Large intestine (tissue), 3 donors: ENCODE measurements at regions not wholly inside any gene's neighbourhood (a gene's known extent, or its start where the extent isn't known, plus 50 kb on each side); places are given as distances from the start of the nearest gene placed in this dataset.
A peak's percentile ranks its signal among the peaks of the same experiment; 100 is the strongest.
"Not testable (repeated sequence)": the region's sequence is repeated elsewhere in the genome, so short reads cannot be mapped to it uniquely, and the experiment has no call there.

Experiments
- DNase-seq, 2 donors: peaks; one replicate each; pipeline versions ENCODE4 v3.0.0 to v3.0.0-alpha.2; 2013
- H3K27ac ChIP-seq: one replicate; pipeline ENCODE4 v1.5.1; 2013; ENCODE audit warnings: low read length
- H3K27me3 ChIP-seq: 2 replicates; pipeline ENCODE4 v1.6.1; 2013; ENCODE audit warnings: low read length; ENCODE audit not compliant: control insufficient read depth, insufficient read depth
- H3K36me3 ChIP-seq: 2 replicates; pipeline ENCODE4 v1.6.1; 2013; ENCODE audit warnings: low read length; ENCODE audit not compliant: control insufficient read depth, insufficient read depth
- H3K4me1 ChIP-seq: one replicate; pipeline ENCODE4 v1.6.1; 2013; ENCODE audit warnings: low read length; ENCODE audit not compliant: control insufficient read depth, insufficient read depth
- H3K4me3 ChIP-seq: one replicate; pipeline ENCODE4 v1.5.1; 2013; ENCODE audit warnings: low read length
- H3K9me3 ChIP-seq: one replicate; pipeline ENCODE4 v1.6.1; 2013; ENCODE audit warnings: mild to moderate bottlenecking, low read depth, low read length, moderate library complexity; ENCODE audit not compliant: control insufficient read depth
- WGBS: methylation state at CpG from one replicate; pipeline ENCODE4 v1.1.5; 2013; ENCODE audit warnings: low lambda C conversion rate; ENCODE audit not compliant: insufficient coverage; 5-methylcytosine and 5-hydroxymethylcytosine counted together

- no peaks in the 10 kb centered on the region for H3K4me1 ChIP-seq
- no peaks in the 10 kb centered on the region for H3K9me3 ChIP-seq
- H3K27me3 ChIP-seq, result peaks cover 16% of the 10 kb centered on the region
- no CpG with 5 or more reads among the region's 1 CpG for WGBS
- H3K4me3 ChIP-seq, result no peak overlapping the region
- DNase-seq, result no peak
- H3K36me3 ChIP-seq, result no peaks in the 10 kb centered on the region
- no peak overlapping the region for H3K27ac ChIP-seq
Measured at GRCh38 chr1:184193451-184193850, 141.9 kb downstream of the TSEN15 start.

- Histone ChIP-seq H3K4me3 (no peak overlapping the region), H3K36me3 (no peaks in the 10 kb centered on the region), H3K4me1 (no peaks in the 10 kb centered on the region), H3K27me3 (peaks cover 16% of the 10 kb centered on the region), H3K27ac (no peak overlapping the region), H3K9me3 (no peaks in the 10 kb centered on the region)
- WGBS, result 83% methylated on average over 1 of the region's 2 CpGs
- DNase-seq, result no peak
Measured at GRCh38 chr1:184194236-184194635, 142.7 kb downstream of the TSEN15 start.

DNA sequence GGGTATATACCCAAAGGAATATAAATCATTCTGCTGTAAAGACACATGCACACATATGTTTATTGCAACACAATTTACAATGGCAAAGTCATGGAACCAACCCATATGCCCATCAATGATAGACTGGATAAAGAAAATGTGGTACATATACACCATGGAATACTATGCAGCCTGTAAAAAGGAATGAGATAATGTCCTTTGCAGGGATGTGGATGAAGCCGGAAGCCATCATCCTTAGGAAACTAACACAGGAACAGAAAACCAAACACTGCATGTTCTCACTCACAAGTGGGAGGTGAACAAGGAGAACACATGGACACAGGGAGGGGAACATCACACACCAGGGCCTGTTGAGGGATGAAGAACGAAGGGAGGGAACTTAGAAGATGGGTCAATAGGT is 144.2 kb downstream of the TSEN15 start:
- not testable (repeated sequence) for H3K9me3 ChIP-seq, H3K4me1 ChIP-seq, H3K36me3 ChIP-seq, H3K27me3 ChIP-seq, DNase-seq, H3K27ac ChIP-seq, H3K4me3 ChIP-seq
- no CpG with 5 or more reads among the region's 2 CpGs for WGBS

GRCh38 chr1:184197831-184198230 is 146.3 kb downstream of the TSEN15 start:
- WGBS, result 80% methylated on average over 1 of the region's 7 CpGs
- Histone ChIP-seq H3K9me3 (no peaks in the 10 kb centered on the region), H3K27me3 (peaks cover 2% of the 10 kb centered on the region), H3K36me3 (no peaks in the 10 kb centered on the region), H3K4me1 (no peaks in the 10 kb centered on the region), H3K4me3 (no peak overlapping the region), H3K27ac (no peak overlapping the region)
- no peak for DNase-seq

GRCh38 chr1:184199036-184199435 is 147.5 kb downstream of the TSEN15 start:
- no CpG with 5 or more reads among the region's 1 CpG for WGBS
- no peak overlapping the region for H3K4me3 ChIP-seq

GRCh38 chr1:184199438-184200085 is 148.0 kb downstream of the TSEN15 start:
- peaks cover 2% of the 10 kb centered on the region for H3K27me3 ChIP-seq
- H3K27ac ChIP-seq, result no peak overlapping the region
- H3K36me3 ChIP-seq, result no peaks in the 10 kb centered on the region
- no peak overlapping the region for H3K4me3 ChIP-seq
- no CpG with 5 or more reads among the region's 4 CpGs for WGBS
- H3K4me1 ChIP-seq, result no peaks in the 10 kb centered on the region
- H3K9me3 ChIP-seq, result no peaks in the 10 kb centered on the region
- DNase-seq, result no peak

More at GRCh38 chr1:184199036-184199435, 147.5 kb downstream of the TSEN15 start:
- H3K27ac ChIP-seq, result no peak overlapping the region
- no peaks in the 10 kb centered on the region for H3K9me3 ChIP-seq
- H3K27me3 ChIP-seq, result peaks cover 2% of the 10 kb centered on the region
- no peaks in the 10 kb centered on the region for H3K4me1 ChIP-seq
- H3K36me3 ChIP-seq, result no peaks in the 10 kb centered on the region
- DNase-seq, result no peak

DNA sequence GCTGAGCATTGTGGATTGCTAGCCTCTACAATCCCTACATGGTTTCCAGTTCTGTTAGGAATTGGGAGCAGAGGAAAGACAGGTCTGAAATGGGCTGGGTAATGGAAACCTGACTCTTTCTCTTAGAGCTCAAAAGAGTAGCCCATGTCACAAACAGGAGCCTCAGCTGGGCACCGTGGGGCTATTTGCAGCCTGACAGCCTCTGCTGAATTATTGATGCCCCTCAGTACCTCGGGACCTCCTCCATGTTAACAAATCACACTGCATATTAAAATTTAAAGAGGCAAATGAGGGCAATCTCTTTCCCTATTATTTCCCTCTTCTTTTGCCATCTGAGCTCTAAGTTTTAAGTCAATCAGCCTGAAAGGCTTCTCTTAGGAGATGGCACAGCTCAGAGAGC is 157.1 kb downstream of the TSEN15 start:
- no peaks in the 10 kb centered on the region for H3K4me1 ChIP-seq
- DNase-seq, result no peak
- no peaks in the 10 kb centered on the region for H3K9me3 ChIP-seq
- WGBS, result no CpG with 5 or more reads among the region's 2 CpGs
- H3K4me3 ChIP-seq, result no peak overlapping the region
- H3K27ac ChIP-seq, result no peak overlapping the region
- no peaks in the 10 kb centered on the region for H3K36me3 ChIP-seq
- H3K27me3 ChIP-seq, result no peaks in the 10 kb centered on the region

DNA sequence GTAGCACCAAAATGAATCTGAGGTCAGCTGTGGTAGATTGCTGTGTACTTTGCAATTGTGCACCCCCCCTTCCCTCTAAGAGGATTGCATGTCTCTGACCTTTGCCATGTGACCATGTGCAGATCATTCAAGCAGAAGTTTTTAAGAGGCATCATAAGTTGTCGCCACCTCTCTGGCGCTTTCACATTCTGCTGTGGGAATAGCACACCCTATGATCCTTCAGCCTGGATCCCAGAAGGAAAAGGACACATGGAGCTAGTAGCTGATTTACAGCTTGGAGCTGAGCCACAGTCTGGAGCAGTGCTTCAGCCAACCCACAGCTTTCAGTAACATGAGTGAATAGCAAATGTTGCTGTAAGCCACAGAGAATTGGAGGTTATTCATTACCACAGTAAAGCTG is 158.5 kb downstream of the TSEN15 start:
- H3K27ac ChIP-seq, result no peak overlapping the region
- no peak overlapping the region for H3K4me3 ChIP-seq
- no peaks in the 10 kb centered on the region for H3K27me3 ChIP-seq
- WGBS, result no CpG with 5 or more reads among the region's 2 CpGs
- no peaks in the 10 kb centered on the region for H3K36me3 ChIP-seq
- no peaks in the 10 kb centered on the region for H3K9me3 ChIP-seq
- DNase-seq, result peak; percentile 24 to 45
- H3K4me1 ChIP-seq, result no peaks in the 10 kb centered on the region

DNA sequence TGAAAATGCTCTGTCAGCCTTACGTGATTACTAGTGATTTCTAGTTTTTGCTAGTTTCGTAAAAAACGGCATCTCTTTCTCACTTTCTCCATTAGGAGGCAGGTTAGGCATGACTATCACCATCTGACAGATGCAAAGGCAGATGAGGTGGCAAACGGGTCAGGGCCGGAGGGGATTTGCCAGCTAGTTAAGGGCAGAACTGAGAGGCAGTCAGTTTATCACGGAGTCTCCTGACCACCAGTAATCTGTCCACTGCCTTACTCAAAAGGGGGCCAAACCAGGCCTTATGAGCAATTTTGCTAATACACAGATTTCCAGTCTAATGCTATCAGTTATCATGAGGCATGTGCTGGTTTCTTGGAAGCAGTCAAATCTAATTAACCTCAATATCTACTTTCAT is 159.3 kb downstream of the TSEN15 start:
- Histone ChIP-seq H3K4me3 (no peak overlapping the region), H3K4me1 (no peaks in the 10 kb centered on the region), H3K27ac (no peak overlapping the region), H3K9me3 (no peaks in the 10 kb centered on the region), H3K27me3 (no peaks in the 10 kb centered on the region), H3K36me3 (no peaks in the 10 kb centered on the region)
- no peak for DNase-seq
- 93% methylated on average over 2 of the region's 6 CpGs for WGBS

DNA sequence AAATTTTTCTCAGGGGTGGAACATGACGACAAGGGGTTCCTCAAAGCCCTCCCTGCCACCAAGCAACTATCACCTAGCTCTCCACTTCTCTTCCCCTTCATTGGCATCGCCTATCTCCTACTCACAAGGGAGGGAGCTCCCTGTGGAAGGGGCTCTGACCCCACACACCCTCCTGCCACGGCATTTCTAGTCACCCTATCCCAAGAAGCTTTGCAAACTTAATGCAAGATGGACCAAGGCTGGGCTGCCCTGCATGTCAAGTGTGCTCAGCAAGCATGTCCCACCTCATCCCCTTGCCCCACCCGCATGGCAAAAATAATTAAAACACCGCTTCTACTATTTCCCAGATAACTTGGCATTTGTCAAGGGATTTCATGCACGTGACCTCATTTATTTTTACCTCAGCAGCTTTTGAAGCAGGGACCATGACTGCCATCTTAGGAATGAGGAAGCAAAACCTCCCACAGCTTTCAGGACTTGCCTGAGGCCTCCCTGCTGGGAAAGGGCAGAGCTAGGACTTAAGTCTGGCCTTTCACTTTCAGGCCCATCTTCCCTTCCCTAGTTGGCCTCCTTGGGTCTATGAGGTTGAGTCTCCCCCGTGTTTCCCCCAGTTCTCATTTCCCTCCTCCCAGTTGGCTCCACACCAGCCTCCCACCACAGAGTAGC is 161.3 kb downstream of the TSEN15 start:
- Histone ChIP-seq H3K36me3 (no peaks in the 10 kb centered on the region), H3K27ac (no peak overlapping the region), H3K27me3 (no peaks in the 10 kb centered on the region), H3K4me1 (no peaks in the 10 kb centered on the region), H3K9me3 (no peaks in the 10 kb centered on the region), H3K4me3 (no peak overlapping the region)
- peak; percentile 9 to 21 for DNase-seq
- no CpG with 5 or more reads among the region's 7 CpGs for WGBS

DNA sequence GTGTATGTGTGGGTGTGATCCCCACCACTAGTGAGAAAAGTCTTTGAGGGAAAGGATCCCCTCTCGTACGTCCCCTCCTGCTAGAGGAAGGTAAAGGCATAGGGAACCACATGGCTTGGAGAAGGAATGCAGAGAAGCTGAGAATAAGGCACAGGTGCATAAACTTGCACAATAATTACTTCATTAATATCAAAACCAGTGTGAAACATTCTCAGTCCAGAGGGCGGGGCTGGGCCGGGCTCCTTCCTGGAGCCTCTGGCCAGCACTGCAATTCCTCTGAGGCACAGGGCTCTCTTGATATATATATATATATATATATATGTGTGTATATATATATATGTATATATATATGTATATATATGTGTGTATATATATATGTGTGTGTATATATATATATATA is 162.6 kb downstream of the TSEN15 start:
- Histone ChIP-seq H3K9me3 (no peaks in the 10 kb centered on the region), H3K27me3 (no peaks in the 10 kb centered on the region), H3K4me3 (no peak overlapping the region), H3K4me1 (no peaks in the 10 kb centered on the region), H3K36me3 (no peaks in the 10 kb centered on the region), H3K27ac (no peak overlapping the region)
- no peak for DNase-seq
- no CpG with 5 or more reads among the region's 4 CpGs for WGBS
